ENCODE measurements at regions not wholly inside any gene's neighbourhood (a gene's known extent, or its start where the extent isn't known, plus 50 kb on each side); places are given as distances from the start of the nearest gene placed in this dataset.

GRCh38 chr2:153589586-153589985 lies 111.0 kb upstream of the RPRM start (continued):
- TF ChIP-seq CHD7 (IDR thresholded peaks at IDR 0.05; ENCODE audit: insufficient replicate concordance, low read length): no peak
- no peak for TF ChIP-seq CHD2 (IDR thresholded peaks at IDR 0.05; ENCODE audit: low read length)
- TF ChIP-seq BCL11A (IDR thresholded peaks at IDR 0.05; ENCODE audit: low read depth in 2 of 2, low read length in 2 of 2): no peak
- no peak for TF ChIP-seq SIX5 (IDR thresholded peaks at IDR 0.05; ENCODE audit: low read depth, low read length)
- TF ChIP-seq BACH1 (IDR thresholded peaks at IDR 0.05; ENCODE audit: low read length): no peak
- no peak for TF ChIP-seq KDM5A (IDR thresholded peaks at IDR 0.05; ENCODE audit: low read length)
- no peak for TF ChIP-seq POLR2A (IDR thresholded peaks at IDR 0.05; ENCODE audit: control extremely low read depth in 1 of 2, low read depth in 2 of 2, low read length in 2 of 2)
- TF ChIP-seq KDM4A (IDR thresholded peaks at IDR 0.05; ENCODE audit: low read depth, low read length, severe bottlenecking): no peak
- no peak for TF ChIP-seq CREB1 (IDR thresholded peaks at IDR 0.05)
- no peak for TF ChIP-seq EGR1 (IDR thresholded peaks at IDR 0.05; ENCODE audit: borderline replicate concordance, low read depth, low read length)
